ENCODE measurements at regions not wholly inside any gene's neighbourhood (a gene's known extent, or its start where the extent isn't known, plus 50 kb on each side); places are given as distances from the start of the nearest gene placed in this dataset.

DNA sequence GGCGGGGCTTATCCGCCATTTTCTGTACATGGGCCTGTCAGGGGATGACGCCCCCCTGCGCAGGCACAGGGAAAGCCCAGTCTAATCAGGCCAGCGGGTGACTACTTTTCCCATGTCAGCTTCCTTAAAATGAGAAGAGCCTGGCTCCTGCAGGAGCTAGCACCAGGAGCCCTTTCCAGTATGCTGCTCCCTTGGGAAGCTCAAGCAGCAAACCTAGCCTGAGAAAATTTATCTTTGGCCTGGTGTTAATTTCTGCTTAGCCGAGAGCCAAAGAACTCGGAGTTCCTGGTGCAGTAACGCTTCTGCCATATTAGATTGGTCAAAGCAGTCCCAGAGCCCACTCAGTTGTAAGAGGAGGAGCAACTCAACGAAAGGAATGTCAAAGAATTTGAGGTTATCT is 239.0 kb upstream of the PHYHIPL start:
- H3K4me2 ChIP-seq (ENCODE audit: low read depth, low read length, poor library complexity, severe bottlenecking): no peak overlapping the region
- H3K27me3 ChIP-seq (ENCODE audit: low read length): no peaks in the 10 kb centered on the region
- H3K27ac ChIP-seq (ENCODE audit: low read length): no peak overlapping the region
- no peaks in the 10 kb centered on the region for H3K79me2 ChIP-seq (ENCODE audit: low read length)
- no peaks in the 10 kb centered on the region for H3K4me1 ChIP-seq (ENCODE audit: low read length)
- no peak overlapping the region for H2AFZ ChIP-seq (ENCODE audit: low read length)
- no peaks in the 10 kb centered on the region for H4K20me1 ChIP-seq (ENCODE audit: insufficient read depth, low read depth, low read length)
- H3K36me3 ChIP-seq (ENCODE audit: insufficient read depth, low read length): no peaks in the 10 kb centered on the region
- no peak for DNase-seq
- H3K9me2 ChIP-seq (replicated peaks; ENCODE audit: insufficient read depth, low read length): no peaks in the 10 kb centered on the region
- no peak overlapping the region for H3K4me3 ChIP-seq (ENCODE audit: low read length)
- H3K9ac ChIP-seq (ENCODE audit: low read length): no peak overlapping the region
- H3K9me3 ChIP-seq (ENCODE audit: low read length): no peaks in the 10 kb centered on the region

DNA sequence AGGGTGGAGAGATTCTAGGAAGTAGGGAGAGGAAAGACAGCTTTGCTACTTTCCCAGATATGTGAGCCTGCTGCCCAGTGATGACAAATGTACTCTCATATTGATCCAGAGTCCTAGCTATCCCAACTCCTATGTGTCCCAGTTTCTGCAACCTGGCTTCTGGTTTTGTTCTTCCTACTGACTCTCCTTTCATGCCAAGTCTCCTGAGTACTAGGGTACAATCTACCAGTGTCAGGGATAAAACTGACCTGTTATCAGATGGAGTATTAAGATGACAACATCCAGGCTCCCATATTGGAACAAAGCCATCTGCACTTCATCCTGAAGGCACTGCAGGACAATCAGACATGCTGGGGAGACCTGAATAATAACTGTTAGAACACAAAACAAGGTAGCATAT is 233.7 kb upstream of the PHYHIPL start:
- H3K27me3 ChIP-seq (ENCODE audit: low read length): no peaks in the 10 kb centered on the region
- H3K9ac ChIP-seq (ENCODE audit: low read length): no peak overlapping the region
- no peak overlapping the region for H3K4me3 ChIP-seq (ENCODE audit: low read length)
- no peaks in the 10 kb centered on the region for H3K36me3 ChIP-seq (ENCODE audit: insufficient read depth, low read length)
- H3K27ac ChIP-seq (ENCODE audit: low read length): no peak overlapping the region
- no peak overlapping the region for H2AFZ ChIP-seq (ENCODE audit: low read length)
- H3K4me2 ChIP-seq (ENCODE audit: low read depth, low read length, poor library complexity, severe bottlenecking): no peak overlapping the region
- H3K9me2 ChIP-seq (replicated peaks; ENCODE audit: insufficient read depth, low read length): no peaks in the 10 kb centered on the region
- no peaks in the 10 kb centered on the region for H3K9me3 ChIP-seq (ENCODE audit: low read length)
- no peak for DNase-seq
- H3K79me2 ChIP-seq (ENCODE audit: low read length): no peaks in the 10 kb centered on the region
- no peaks in the 10 kb centered on the region for H4K20me1 ChIP-seq (ENCODE audit: insufficient read depth, low read depth, low read length)
- no peaks in the 10 kb centered on the region for H3K4me1 ChIP-seq (ENCODE audit: low read length)

DNA sequence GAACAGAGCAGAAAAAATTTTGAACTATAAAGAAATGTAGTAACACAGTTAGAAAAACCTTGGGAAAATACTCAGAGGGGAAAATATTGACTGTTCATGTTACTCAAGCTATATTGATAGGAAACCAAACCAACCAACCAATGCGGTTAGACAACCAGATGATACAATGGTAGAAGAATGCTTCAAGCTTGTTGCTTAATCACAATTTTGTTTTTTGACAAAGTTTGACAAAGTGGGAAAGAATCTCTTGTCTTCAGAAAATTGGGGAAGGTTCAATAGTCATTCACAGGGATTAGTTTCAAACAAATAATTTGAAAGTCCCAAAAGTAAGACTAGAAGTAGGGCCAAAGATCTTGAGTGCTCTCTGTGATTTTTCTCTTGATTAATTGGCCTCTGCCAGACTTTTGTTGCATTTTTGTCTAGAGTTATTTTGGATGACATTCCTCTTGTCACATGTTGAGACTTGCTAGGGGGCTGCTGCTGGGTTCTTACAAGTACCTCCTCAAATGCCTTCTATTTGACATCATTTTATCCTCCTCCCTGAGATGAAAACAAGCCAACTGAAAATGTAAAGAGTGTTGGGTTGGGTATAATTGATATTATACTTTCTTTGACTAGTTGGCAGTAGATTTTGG is 233.1 kb upstream of the PHYHIPL start:
- H3K79me2 ChIP-seq (ENCODE audit: low read length): no peaks in the 10 kb centered on the region
- no peak overlapping the region for H2AFZ ChIP-seq (ENCODE audit: low read length)
- DNase-seq: no peak
- no peaks in the 10 kb centered on the region for H4K20me1 ChIP-seq (ENCODE audit: insufficient read depth, low read depth, low read length)
- H3K27ac ChIP-seq (ENCODE audit: low read length): no peak overlapping the region
- no peaks in the 10 kb centered on the region for H3K9me3 ChIP-seq (ENCODE audit: low read length)
- H3K9me2 ChIP-seq (replicated peaks; ENCODE audit: insufficient read depth, low read length): no peaks in the 10 kb centered on the region
- no peaks in the 10 kb centered on the region for H3K4me1 ChIP-seq (ENCODE audit: low read length)
- H3K9ac ChIP-seq (ENCODE audit: low read length): no peak overlapping the region
- no peak overlapping the region for H3K4me2 ChIP-seq (ENCODE audit: low read depth, low read length, poor library complexity, severe bottlenecking)
- no peaks in the 10 kb centered on the region for H3K36me3 ChIP-seq (ENCODE audit: insufficient read depth, low read length)
- no peak overlapping the region for H3K4me3 ChIP-seq (ENCODE audit: low read length)
- H3K27me3 ChIP-seq (ENCODE audit: low read length): no peaks in the 10 kb centered on the region

DNA sequence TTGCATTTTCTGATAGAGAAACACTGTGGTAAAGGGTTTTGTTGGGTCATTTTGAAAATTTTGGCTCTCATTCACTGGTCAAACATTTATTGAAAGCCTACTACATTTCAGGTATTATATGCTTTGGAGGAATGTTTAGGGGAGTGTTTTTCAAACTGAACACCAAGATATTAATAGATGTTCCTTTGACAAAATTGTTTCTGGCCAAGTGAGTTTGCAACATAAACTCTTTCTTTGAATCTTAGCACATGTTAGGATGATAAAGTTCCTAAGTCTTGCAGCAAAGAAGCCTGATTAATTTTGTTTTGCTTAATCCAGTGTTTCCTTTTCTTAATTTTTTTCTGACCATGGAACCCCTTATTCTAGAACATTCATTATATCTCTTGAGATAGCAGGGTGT is 232.5 kb upstream of the PHYHIPL start:
- no peak for DNase-seq
- Histone ChIP-seq H3K79me2 (ENCODE audit: low read length) (no peaks in the 10 kb centered on the region), H3K4me3 (ENCODE audit: low read length) (no peak overlapping the region), H3K4me1 (ENCODE audit: low read length) (no peaks in the 10 kb centered on the region), H3K4me2 (ENCODE audit: low read depth, low read length, poor library complexity, severe bottlenecking) (no peak overlapping the region), H2AFZ (ENCODE audit: low read length) (no peak overlapping the region), H3K9ac (ENCODE audit: low read length) (no peak overlapping the region), H3K36me3 (ENCODE audit: insufficient read depth, low read length) (no peaks in the 10 kb centered on the region), H3K27ac (ENCODE audit: low read length) (no peak overlapping the region), H3K27me3 (ENCODE audit: low read length) (no peaks in the 10 kb centered on the region), H4K20me1 (ENCODE audit: insufficient read depth, low read depth, low read length) (no peaks in the 10 kb centered on the region), H3K9me2 (replicated peaks; ENCODE audit: insufficient read depth, low read length) (no peaks in the 10 kb centered on the region), H3K9me3 (ENCODE audit: low read length) (no peaks in the 10 kb centered on the region)

DNA sequence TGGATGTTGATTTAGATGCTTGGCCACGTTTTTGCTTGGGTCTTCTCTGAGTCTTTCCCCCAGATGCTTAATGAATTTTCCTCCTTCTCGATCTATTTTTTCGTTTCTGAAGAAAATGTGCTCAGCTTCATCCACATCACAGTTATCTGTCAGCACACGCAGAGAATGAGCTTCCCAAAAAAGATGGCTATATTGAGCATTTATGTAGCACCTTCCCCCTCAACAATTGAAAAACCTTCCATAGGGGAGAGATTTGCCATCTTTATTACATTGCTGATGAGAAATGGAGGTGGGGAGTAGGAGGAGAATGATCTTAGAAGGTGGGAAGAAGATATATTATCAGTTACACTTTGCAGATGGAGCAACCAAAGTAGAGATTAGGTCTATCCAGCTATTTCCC is 228.1 kb upstream of the PHYHIPL start:
- no peaks in the 10 kb centered on the region for H3K27me3 ChIP-seq (ENCODE audit: low read length)
- no peaks in the 10 kb centered on the region for H3K4me1 ChIP-seq (ENCODE audit: low read length)
- H4K20me1 ChIP-seq (ENCODE audit: insufficient read depth, low read depth, low read length): no peaks in the 10 kb centered on the region
- H3K27ac ChIP-seq (ENCODE audit: low read length): no peak overlapping the region
- H3K36me3 ChIP-seq (ENCODE audit: insufficient read depth, low read length): no peaks in the 10 kb centered on the region
- H3K79me2 ChIP-seq (ENCODE audit: low read length): no peaks in the 10 kb centered on the region
- H2AFZ ChIP-seq (ENCODE audit: low read length): no peak overlapping the region
- H3K4me2 ChIP-seq (ENCODE audit: low read depth, low read length, poor library complexity, severe bottlenecking): no peak overlapping the region
- H3K9me2 ChIP-seq (replicated peaks; ENCODE audit: insufficient read depth, low read length): no peaks in the 10 kb centered on the region
- no peak for DNase-seq
- H3K4me3 ChIP-seq (ENCODE audit: low read length): no peak overlapping the region
- no peaks in the 10 kb centered on the region for H3K9me3 ChIP-seq (ENCODE audit: low read length)
- H3K9ac ChIP-seq (ENCODE audit: low read length): no peak overlapping the region

DNA sequence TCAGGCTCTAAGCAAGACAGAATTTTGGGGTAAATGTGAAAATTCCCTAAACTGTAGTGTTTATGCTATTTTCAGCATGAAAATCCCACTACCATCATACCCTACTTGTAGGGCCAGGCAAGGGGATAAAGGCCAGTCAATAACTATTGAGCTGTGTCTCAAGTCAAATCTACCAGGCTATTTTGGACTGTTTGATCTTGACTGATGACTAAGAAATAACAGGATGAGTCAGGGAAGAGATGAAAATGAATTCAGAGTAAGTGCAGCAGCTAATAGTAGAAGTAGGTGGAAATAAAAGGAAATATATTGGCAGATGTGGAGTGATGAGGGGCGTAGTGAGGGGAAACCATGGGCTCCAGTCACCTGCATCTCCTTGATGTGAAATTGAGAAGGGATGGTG is 225.8 kb upstream of the PHYHIPL start:
- Histone ChIP-seq H3K4me1 (ENCODE audit: low read length) (no peaks in the 10 kb centered on the region), H3K27ac (ENCODE audit: low read length) (no peak overlapping the region), H3K4me2 (ENCODE audit: low read depth, low read length, poor library complexity, severe bottlenecking) (no peak overlapping the region), H2AFZ (ENCODE audit: low read length) (no peak overlapping the region), H3K79me2 (ENCODE audit: low read length) (no peaks in the 10 kb centered on the region), H3K27me3 (ENCODE audit: low read length) (no peaks in the 10 kb centered on the region), H3K4me3 (ENCODE audit: low read length) (no peak overlapping the region), H3K9me3 (ENCODE audit: low read length) (no peaks in the 10 kb centered on the region), H4K20me1 (ENCODE audit: insufficient read depth, low read depth, low read length) (no peaks in the 10 kb centered on the region), H3K9me2 (replicated peaks; ENCODE audit: insufficient read depth, low read length) (no peaks in the 10 kb centered on the region), H3K9ac (ENCODE audit: low read length) (no peak overlapping the region), H3K36me3 (ENCODE audit: insufficient read depth, low read length) (no peaks in the 10 kb centered on the region)
- no peak for DNase-seq

DNA sequence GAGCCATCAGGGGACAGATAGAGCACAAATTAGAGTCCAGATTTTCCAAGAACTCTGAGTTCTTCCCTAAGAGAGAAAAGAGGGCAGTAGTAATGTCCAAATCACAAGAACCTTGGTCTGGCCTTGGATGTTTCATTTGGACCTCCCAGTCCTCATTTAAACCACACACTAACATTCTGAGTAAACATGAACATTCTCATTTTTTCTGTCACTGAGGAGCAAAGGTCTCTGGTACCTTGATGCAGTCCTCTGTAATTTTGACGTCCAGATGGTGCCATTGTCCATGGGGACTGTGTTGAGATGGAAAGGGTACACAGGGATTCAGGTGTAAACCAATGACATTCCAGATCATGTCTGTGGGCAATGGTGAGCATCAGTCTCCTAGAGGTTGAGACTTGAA is 225.4 kb upstream of the PHYHIPL start:
- H3K27ac ChIP-seq (ENCODE audit: low read length): no peak overlapping the region
- H3K9ac ChIP-seq (ENCODE audit: low read length): no peak overlapping the region
- H2AFZ ChIP-seq (ENCODE audit: low read length): no peak overlapping the region
- H3K79me2 ChIP-seq (ENCODE audit: low read length): no peaks in the 10 kb centered on the region
- no peaks in the 10 kb centered on the region for H3K36me3 ChIP-seq (ENCODE audit: insufficient read depth, low read length)
- no peaks in the 10 kb centered on the region for H3K4me1 ChIP-seq (ENCODE audit: low read length)
- H4K20me1 ChIP-seq (ENCODE audit: insufficient read depth, low read depth, low read length): no peaks in the 10 kb centered on the region
- H3K27me3 ChIP-seq (ENCODE audit: low read length): no peaks in the 10 kb centered on the region
- H3K9me3 ChIP-seq (ENCODE audit: low read length): no peaks in the 10 kb centered on the region
- H3K9me2 ChIP-seq (replicated peaks; ENCODE audit: insufficient read depth, low read length): no peaks in the 10 kb centered on the region
- no peak overlapping the region for H3K4me2 ChIP-seq (ENCODE audit: low read depth, low read length, poor library complexity, severe bottlenecking)
- DNase-seq: no peak
- no peak overlapping the region for H3K4me3 ChIP-seq (ENCODE audit: low read length)

DNA sequence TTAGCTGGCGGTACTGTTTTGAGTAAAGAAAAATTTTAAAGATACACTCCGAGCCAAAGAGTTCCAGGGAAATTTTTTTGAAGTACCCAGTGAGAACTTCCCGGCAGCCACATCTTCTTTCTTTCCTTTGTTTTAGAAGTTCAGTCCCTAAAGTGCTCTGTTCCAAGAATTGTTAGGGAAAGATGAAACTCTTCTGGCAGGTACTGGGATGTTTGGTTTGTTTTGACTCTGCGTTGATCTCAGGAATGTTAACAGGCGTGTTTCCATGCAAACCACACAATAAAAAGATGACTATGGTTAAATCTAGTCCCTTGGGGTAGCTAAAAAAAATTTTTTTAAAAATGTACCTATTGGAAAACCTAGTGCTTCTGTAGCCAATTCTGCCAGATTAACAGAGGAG is 224.7 kb upstream of the PHYHIPL start:
- H3K9me2 ChIP-seq (replicated peaks; ENCODE audit: insufficient read depth, low read length): no peaks in the 10 kb centered on the region
- H4K20me1 ChIP-seq (ENCODE audit: insufficient read depth, low read depth, low read length): no peaks in the 10 kb centered on the region
- no peak for DNase-seq
- H3K36me3 ChIP-seq (ENCODE audit: insufficient read depth, low read length): no peaks in the 10 kb centered on the region
- H3K4me2 ChIP-seq (ENCODE audit: low read depth, low read length, poor library complexity, severe bottlenecking): no peak overlapping the region
- no peaks in the 10 kb centered on the region for H3K27me3 ChIP-seq (ENCODE audit: low read length)
- H2AFZ ChIP-seq (ENCODE audit: low read length): no peak overlapping the region
- no peak overlapping the region for H3K4me3 ChIP-seq (ENCODE audit: low read length)
- no peak overlapping the region for H3K27ac ChIP-seq (ENCODE audit: low read length)
- no peak overlapping the region for H3K9ac ChIP-seq (ENCODE audit: low read length)
- H3K4me1 ChIP-seq (ENCODE audit: low read length): no peaks in the 10 kb centered on the region
- no peaks in the 10 kb centered on the region for H3K79me2 ChIP-seq (ENCODE audit: low read length)
- no peaks in the 10 kb centered on the region for H3K9me3 ChIP-seq (ENCODE audit: low read length)

DNA sequence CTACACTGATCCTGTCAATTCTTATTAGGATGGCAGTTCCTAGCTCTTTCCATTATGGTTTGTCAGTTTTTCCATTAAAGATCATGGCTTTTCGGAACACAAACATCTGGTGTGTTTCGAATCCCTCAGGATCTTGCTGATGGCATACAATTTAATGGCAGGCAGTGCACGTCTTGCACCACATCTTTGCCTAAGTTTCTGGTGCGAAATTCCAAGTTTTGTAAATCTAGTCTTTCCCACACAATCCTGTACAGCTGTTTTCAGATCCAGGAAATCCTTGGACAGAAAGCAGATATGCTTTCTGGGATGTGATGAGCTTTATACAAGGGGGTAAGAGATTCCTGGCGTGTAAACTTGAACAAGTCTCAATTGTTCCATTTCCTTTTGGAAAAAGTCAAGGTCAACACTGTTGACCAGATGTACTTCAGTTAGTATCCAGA is 224.3 kb upstream of the PHYHIPL start:
- Histone ChIP-seq H3K27ac (ENCODE audit: low read length) (no peak overlapping the region), H3K9me2 (replicated peaks; ENCODE audit: insufficient read depth, low read length) (no peaks in the 10 kb centered on the region), H3K79me2 (ENCODE audit: low read length) (no peaks in the 10 kb centered on the region), H3K9ac (ENCODE audit: low read length) (no peak overlapping the region), H3K4me3 (ENCODE audit: low read length) (no peak overlapping the region), H2AFZ (ENCODE audit: low read length) (no peak overlapping the region), H3K4me2 (ENCODE audit: low read depth, low read length, poor library complexity, severe bottlenecking) (no peak overlapping the region), H3K9me3 (ENCODE audit: low read length) (no peaks in the 10 kb centered on the region), H4K20me1 (ENCODE audit: insufficient read depth, low read depth, low read length) (no peaks in the 10 kb centered on the region), H3K27me3 (ENCODE audit: low read length) (no peaks in the 10 kb centered on the region), H3K36me3 (ENCODE audit: insufficient read depth, low read length) (no peaks in the 10 kb centered on the region), H3K4me1 (ENCODE audit: low read length) (no peaks in the 10 kb centered on the region)
- no peak for DNase-seq

Measured in Karpas-422 (cell line).